ENCODE measurements at regions not wholly inside any gene's neighbourhood (a gene's known extent, or its start where the extent isn't known, plus 50 kb on each side); places are given as distances from the start of the nearest gene placed in this dataset.
A peak's percentile ranks its signal among the peaks of the same experiment; 100 is the strongest.
"Not testable (repeated sequence)": the region's sequence is repeated elsewhere in the genome, so short reads cannot be mapped to it uniquely, and the experiment has no call there.

DNA sequence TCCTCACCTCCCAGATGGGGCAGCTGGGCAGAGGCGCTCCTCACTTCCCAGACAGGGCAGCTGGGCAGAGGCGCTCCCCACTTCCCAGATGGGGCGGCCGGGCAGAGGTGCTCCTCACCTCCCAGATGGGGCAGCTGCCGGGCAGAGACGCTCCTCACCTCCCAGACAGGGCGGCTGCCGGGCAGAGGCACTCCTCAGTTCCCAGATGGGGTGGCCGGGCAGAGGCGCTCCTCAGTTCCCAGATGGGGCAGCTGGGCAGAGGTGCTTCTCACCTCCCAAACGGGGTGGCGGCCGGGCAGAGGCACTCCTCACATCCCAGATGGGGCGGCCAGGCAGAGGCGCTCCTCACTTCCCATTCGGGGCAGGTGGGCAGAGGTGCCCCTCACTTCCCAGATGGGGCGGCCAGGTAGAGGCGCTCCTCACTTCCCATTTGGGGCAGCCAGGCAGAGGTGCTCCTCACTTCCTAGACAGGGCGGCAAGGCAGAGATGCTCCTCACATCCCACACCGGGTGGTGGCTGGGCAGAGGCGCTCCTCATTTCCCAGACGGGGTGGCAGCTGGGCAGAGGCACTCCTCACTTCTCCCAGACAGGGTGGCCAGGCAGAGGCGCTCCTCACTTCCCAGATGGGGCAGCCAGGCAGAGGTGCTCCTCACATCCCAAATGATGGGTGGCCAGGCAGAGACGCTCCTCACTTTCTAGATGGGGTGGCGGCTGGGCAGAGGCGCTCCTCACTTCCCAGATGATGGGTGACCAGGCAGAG lies 668.1 kb downstream of the NUP35 start:
- H2AFZ ChIP-seq (ENCODE audit: low read length); H3K27ac ChIP-seq (ENCODE audit: low read length); ATAC-seq; H3K36me3 ChIP-seq (ENCODE audit: low read depth, low read length); H3F3A ChIP-seq (ENCODE audit: low read length, unreplicated experiment); BruUV-seq (replicated peaks); H3K4me3 ChIP-seq (ENCODE audit: low read length); H3K4me1 ChIP-seq (ENCODE audit: insufficient read depth, low read length); H3K27me3 ChIP-seq (ENCODE audit: low read length); H3K4me2 ChIP-seq (ENCODE audit: low read length); CTCF ChIA-PET; H3K9ac ChIP-seq (ENCODE audit: low read length); DNase-seq; H3K9me3 ChIP-seq (ENCODE audit: low read length); H3K9me2 ChIP-seq (replicated peaks; ENCODE audit: low read length); H4K20me1 ChIP-seq (ENCODE audit: low read length); POLR2A ChIA-PET (ENCODE audit: unreplicated experiment); H3K79me2 ChIP-seq (ENCODE audit: low read length); intact Hi-C loops (cut with micrococcal nuclease): not testable (repeated sequence)

DNA sequence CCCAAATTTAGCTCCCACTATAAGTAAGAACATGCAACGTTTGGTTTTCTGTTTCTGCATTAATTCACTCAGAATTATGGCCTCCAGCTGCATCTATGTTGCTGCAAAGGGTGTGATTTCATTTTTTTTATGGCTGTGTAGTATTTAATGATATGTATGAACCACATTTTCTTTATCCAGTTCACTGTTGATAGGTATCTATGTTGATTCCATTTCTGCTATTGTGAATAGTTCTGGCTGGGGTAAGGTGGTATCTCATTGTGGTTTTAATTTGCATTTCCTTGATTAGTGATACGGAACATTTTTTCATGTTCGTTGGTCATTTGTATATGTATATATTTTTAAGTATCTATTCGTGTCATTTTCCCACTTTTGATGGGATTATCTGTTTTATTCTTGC lies 674.3 kb downstream of the NUP35 start:
- H3K9me2 ChIP-seq (replicated peaks; ENCODE audit: low read length), result no peaks in the 10 kb centered on the region

DNA sequence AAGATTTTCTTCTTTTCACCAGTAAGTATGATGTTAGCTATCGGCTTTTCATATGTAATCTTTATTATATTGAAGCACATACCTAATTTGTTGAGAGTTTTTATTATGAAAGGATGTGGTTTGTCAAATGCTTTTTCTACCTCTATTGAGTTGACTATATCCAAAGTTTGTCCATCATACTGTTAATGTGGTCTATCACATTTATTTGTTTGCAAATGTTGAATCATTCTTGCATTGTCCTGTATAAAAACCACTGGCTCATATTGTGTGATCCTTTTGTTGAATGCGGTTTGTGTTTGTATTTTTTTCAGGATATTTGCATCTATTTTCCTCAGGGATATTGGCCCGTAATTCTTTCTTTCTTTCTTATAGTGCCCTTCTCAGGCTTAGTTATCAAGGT lies 675.5 kb downstream of the NUP35 start:
- intact Hi-C loops (cut with micrococcal nuclease), result loop anchor here (2.0 kb wide), 1 partner anchor 35 kb away; no protein-coding TSS in a partner anchor
- TF ChIP-seq, protein P1, sequence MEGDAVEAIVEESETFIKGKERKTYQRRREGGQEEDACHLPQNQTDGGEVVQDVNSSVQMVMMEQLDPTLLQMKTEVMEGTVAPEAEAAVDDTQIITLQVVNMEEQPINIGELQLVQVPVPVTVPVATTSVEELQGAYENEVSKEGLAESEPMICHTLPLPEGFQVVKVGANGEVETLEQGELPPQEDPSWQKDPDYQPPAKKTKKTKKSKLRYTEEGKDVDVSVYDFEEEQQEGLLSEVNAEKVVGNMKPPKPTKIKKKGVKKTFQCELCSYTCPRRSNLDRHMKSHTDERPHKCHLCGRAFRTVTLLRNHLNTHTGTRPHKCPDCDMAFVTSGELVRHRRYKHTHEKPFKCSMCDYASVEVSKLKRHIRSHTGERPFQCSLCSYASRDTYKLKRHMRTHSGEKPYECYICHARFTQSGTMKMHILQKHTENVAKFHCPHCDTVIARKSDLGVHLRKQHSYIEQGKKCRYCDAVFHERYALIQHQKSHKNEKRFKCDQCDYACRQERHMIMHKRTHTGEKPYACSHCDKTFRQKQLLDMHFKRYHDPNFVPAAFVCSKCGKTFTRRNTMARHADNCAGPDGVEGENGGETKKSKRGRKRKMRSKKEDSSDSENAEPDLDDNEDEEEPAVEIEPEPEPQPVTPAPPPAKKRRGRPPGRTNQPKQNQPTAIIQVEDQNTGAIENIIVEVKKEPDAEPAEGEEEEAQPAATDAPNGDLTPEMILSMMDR (conservative IDR thresholded peaks at IDR 0.05; ENCODE audit: low read depth, low read length), result no peak
- TF ChIP-seq EZH2phosphoT487 (IDR thresholded peaks at IDR 0.05; ENCODE audit: borderline replicate concordance, low read length), result no peak
- TF ChIP-seq EZH2 (IDR thresholded peaks at IDR 0.05; ENCODE audit: low read length, unreplicated experiment), result no peak
- no peak overlapping the region for H3K4me3 ChIP-seq (ENCODE audit: low read length)
- no peak overlapping the region for H3K9ac ChIP-seq (ENCODE audit: low read length)
- POLR2A ChIA-PET (ENCODE audit: unreplicated experiment), result no interaction called here
- no TSS peak for BruUV-seq (replicated peaks)
- H2AFZ ChIP-seq (ENCODE audit: low read length), result no peak overlapping the region
- no peaks in the 10 kb centered on the region for H3K79me2 ChIP-seq (ENCODE audit: low read length)
- CTCF ChIA-PET, result no interaction called here
- peak; percentile 99 for ATAC-seq
- no peaks in the 10 kb centered on the region for H3F3A ChIP-seq (ENCODE audit: low read length, unreplicated experiment)
- no peaks in the 10 kb centered on the region for H4K20me1 ChIP-seq (ENCODE audit: low read length)
- no peaks in the 10 kb centered on the region; the same call in 1 of the 2 replicates for H3K9me3 ChIP-seq (ENCODE audit: low read length)
- H3K9me2 ChIP-seq (replicated peaks; ENCODE audit: low read length), result no peaks in the 10 kb centered on the region
- H3K27me3 ChIP-seq (ENCODE audit: low read length), result no peaks in the 10 kb centered on the region
- H3K27ac ChIP-seq (ENCODE audit: low read length), result peak overlapping the region; percentile 41
- peak overlapping the region; percentile 48; the same call in 1 of the 2 replicates for H3K4me2 ChIP-seq (ENCODE audit: low read length)
- 0 out of 2 replicates have a peak, but pooled peaks cover 3% of the 10 kb centered on the region for H3K36me3 ChIP-seq (ENCODE audit: low read depth, low read length)
- DNase-seq, result peak; percentile 75
- H3K4me1 ChIP-seq (ENCODE audit: insufficient read depth, low read length), result peaks cover 17% of the 10 kb centered on the region

More for the DNA sequence above, 674.3 kb downstream of the NUP35 start:
- Histone ChIP-seq H3K36me3 (ENCODE audit: low read depth, low read length) (0 out of 2 replicates have a peak, but pooled peaks cover 3% of the 10 kb centered on the region), H3F3A (ENCODE audit: low read length, unreplicated experiment) (no peaks in the 10 kb centered on the region), H2AFZ (ENCODE audit: low read length) (no peak overlapping the region), H3K27ac (ENCODE audit: low read length) (no peak overlapping the region), H3K9me3 (ENCODE audit: low read length) (no peaks in the 10 kb centered on the region; the same call in 1 of the 2 replicates), H3K4me3 (ENCODE audit: low read length) (no peak overlapping the region), H4K20me1 (ENCODE audit: low read length) (no peaks in the 10 kb centered on the region), H3K79me2 (ENCODE audit: low read length) (no peaks in the 10 kb centered on the region), H3K9ac (ENCODE audit: low read length) (no peak overlapping the region), H3K4me1 (ENCODE audit: insufficient read depth, low read length) (peaks cover 17% of the 10 kb centered on the region), H3K4me2 (ENCODE audit: low read length) (no peak overlapping the region), H3K27me3 (ENCODE audit: low read length) (no peaks in the 10 kb centered on the region)
- no peak for DNase-seq
- CTCF ChIA-PET, result no interaction called here
- POLR2A ChIA-PET (ENCODE audit: unreplicated experiment), result no interaction called here
- BruUV-seq (replicated peaks), result no TSS peak
- intact Hi-C loops (cut with micrococcal nuclease), result no loop called here
- TF ChIP-seq EZH2 (IDR thresholded peaks at IDR 0.05; ENCODE audit: low read length, unreplicated experiment), result no peak
- no peak for TF ChIP-seq EZH2phosphoT487 (IDR thresholded peaks at IDR 0.05; ENCODE audit: borderline replicate concordance, low read length)
- TF ChIP-seq, protein P1 (conservative IDR thresholded peaks at IDR 0.05; ENCODE audit: low read depth, low read length), result no peak
- no peak for ATAC-seq
